Glomerular visceral epithelial cell (primary cell): ENCODE measurements at regions not wholly inside any gene's neighbourhood (a gene's known extent, or its start where the extent isn't known, plus 50 kb on each side); places are given as distances from the start of the nearest gene placed in this dataset.
"Not testable (repeated sequence)": the region's sequence is repeated elsewhere in the genome, so short reads cannot be mapped to it uniquely, and the experiment has no call there.

ENCODE experiments used
- DNase-seq: peaks from one replicate; pipeline ENCODE4 v3.0.0-alpha.2; 2016; ENCODE audit errors: extremely low spot score

DNA sequence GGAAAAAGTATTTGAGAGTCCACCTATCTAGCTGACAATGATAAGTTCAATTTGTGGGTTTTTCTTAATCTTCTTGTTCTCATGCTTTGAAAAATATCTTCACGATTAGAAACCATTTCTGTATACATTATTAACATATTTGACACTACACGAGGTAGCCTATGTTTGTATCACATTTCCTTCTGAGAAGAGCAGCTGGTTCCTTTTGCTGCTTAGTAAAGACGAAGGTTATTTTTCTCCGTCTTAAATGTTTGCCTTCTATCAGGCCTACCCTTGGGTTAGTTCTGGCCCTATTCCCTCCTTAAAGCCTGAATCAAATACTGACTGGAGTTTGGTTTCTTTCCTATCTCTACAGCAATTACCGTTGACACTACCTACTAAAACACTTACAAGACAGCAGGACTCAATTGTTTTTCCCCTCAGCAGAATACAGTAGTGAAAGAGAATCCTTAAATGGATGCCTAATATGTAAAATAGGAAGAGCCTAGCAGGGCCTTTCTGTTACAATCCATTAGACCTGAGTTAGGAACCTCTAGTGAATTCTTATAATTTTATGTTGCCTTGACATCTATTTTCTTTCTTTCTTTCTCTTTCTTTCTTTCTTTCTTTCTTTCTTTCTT, 790.4 kb downstream of the EPHA4 start:
- DNase-seq = no peak

DNA sequence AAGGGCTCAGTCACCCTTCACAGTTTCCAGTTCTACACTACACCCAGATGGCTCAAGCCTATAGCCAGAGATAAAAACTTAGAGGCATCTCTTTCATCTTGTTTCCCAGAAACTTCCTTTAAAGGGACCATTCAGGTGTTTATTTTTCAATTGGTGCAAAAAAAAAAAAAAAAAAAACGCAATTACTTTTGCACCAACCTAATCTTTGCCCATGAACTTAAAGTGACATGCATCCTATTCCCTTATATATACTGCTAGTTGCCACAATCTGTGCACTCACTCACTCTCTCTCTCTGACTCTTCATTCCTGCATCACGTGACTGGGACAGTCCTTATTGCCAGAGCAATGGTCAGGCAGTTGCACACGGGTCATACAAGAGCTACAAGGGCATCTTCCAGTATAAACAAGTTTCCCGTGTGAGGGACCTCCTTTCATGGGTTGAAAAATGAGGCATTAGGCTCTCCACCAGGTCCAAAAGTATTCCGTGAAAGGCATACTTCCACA, 789.4 kb downstream of the EPHA4 start:
- no peak for DNase-seq

DNA sequence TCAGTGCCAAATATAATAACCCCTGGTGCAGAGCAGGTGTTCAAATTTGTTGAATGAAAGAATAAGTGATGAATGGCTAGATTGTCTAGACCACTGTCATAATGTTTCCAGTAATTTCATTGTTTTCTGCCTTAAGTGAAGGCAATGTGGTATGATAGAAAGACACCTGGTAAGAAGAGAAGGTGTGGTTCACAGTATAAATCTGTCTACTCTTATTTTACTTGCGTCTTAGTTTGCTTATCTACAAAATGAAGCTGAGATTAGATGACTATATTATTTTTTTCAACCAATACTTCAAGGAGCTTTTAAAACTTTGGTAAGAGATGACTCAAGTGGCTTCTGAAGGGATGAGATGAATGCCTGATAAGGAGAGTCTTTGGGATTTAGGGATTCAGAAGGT, 788.4 kb downstream of the EPHA4 start:
- DNase-seq = no peak

DNA sequence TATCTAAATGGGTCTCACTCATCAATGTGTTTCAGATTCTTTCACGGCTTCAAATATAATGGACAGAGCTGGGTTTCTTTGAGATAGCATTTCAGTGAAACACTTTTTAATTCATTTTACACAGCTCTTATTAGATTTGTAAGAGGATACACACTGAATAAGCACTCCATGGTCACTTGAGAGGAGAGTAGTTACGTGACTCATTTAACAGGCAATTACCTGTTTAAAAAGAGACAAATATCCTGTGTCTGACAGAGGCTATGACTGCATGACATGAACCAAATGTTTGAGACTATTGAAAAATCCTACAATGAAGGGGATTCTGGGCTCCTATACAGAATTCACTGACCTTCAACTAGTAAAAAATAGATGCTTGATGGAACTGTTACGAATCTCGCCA, 786.9 kb downstream of the EPHA4 start:
- DNase-seq = no peak

DNA sequence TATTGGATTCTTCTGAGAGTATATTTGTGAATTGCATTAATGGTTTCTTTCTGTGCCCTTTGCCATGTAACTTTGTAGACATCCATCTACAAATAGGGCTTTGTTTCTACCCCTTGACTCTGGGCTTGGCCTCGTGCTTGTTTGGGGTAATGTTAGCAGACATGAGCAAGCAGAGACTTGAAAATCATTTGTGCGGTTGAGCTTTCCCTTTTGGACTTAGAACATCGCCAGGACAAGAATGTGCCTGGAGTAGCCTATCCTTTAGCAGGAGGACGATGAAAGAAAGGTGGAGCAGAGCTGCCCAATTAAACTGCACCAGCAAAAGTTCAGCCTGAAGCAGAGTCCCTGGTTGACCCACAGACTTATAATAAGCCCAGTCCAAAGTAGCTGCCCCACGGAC, 785.9 kb downstream of the EPHA4 start:
- no peak for DNase-seq

DNA sequence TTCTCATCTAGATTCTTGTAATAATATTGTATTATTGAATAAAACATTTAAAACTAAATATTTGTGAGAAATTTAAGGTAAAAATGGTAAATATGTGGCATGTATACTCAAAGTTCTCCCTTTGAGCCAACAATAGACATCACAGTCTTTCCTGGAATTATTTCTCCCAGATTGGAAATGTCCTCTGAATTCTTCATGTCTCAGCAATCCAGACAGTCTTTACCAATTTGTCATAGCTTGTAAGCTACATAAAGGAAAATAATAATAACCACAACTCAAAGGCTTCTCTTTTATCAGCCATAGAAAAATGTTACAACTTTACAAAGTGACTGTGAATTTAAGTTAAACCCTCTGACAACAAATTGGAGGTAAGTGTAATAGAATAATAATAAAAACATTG, 784.9 kb downstream of the EPHA4 start:
- no peak for DNase-seq

DNA sequence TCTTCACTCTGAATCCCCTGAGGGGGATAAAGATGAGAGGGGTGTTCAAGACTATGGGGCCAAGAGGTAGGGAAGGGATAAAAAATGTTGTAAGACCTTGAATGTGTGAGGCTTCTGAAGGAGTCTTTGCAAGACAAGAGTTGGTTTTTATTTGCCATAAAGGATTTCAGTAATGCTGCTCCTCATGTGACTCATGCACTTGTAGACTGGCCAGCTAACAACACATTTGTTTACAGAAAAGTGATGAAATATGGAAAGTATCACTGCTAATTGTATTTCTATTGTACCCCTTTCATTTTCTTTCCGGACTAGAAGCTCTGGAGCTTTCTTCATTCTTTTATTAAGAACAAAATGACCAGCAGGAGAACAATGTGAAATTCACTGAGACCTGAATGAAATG, 782.1 kb downstream of the EPHA4 start:
- DNase-seq = no peak

DNA sequence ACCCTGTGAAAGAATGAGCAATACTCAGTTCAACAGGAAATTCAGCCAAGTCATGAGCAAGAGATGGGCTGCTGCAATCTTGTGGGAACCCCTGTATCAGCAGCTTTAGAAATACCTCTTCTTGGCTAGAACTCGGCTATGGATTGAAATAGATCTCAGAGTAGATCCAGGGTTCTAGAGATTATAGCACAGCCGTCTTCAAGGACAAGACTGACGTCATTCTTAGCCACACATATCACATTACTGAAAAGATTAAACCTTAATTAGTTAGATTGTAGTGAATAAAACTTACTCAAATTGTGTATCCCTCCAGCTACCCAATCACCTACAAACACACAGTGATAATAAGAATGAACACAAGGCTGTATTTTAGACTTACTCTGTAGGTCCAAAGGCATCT, 776.4 kb downstream of the EPHA4 start:
- no peak for DNase-seq

DNA sequence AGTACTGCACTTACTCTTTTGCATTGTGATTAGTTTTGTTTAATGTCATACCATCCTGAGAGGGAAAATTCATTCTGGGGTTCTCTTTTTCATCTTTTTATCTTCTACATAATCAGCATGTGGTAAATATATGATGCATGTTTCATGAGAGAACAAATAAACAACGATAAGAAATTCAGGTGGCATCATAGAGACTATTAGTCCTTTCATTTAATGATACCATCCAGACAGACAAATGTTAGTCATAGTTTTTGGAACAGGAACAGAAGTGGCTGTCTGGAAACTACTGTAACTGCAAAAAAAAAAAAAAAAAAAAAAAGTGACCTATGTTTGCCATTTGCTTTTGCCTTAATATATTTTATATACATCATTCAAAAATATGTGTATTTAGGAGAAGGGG, 761.0 kb downstream of the EPHA4 start:
- DNase-seq = no peak

DNA sequence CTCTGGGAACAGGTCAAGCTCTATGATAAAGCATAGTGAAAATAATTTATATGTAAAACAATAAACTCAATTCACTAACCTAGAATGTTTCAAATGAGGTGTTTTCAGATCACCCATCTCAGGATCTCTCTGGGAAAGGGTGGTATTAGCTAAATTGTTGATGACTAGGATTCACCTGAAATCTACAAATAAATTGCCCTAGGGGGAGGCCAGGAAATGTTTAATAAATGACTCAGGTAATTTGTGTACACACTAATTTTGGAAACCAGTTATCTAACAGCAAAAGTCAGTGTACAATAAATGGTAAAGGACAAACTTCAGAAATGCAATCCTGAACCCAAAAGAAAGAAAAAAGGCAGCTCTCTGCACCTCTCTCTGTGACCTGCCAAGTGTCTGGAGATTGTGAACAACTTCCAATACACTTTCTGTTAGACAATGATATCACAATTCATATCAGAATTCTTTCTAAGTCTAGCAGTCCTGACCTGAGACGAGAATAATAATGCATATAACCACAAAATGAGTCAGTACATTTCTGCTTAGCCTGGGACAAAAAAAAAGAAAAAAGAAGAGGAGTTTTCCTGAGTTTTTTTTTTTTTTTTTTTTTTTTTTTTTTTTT, 760.0 kb downstream of the EPHA4 start:
- peak; percentile 71 for DNase-seq

DNA sequence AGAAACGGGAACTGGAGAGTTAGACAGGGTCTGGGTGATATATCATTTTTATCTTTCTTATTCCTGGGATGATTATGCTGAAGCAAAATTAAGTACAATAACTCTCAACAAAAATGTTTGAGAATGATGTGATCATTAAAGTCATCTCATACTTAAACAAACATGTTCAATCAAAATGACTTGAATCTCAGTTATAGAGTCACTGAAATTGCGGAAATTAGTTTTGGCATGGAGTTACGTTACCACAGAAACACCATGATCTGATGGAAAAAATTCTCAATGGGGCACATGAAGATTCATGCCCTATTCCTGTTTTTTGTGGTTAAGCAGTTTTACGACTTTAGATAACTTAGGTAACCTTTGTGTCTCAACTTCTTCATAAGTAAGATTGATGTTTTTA, 757.7 kb downstream of the EPHA4 start:
- no peak for DNase-seq

DNA sequence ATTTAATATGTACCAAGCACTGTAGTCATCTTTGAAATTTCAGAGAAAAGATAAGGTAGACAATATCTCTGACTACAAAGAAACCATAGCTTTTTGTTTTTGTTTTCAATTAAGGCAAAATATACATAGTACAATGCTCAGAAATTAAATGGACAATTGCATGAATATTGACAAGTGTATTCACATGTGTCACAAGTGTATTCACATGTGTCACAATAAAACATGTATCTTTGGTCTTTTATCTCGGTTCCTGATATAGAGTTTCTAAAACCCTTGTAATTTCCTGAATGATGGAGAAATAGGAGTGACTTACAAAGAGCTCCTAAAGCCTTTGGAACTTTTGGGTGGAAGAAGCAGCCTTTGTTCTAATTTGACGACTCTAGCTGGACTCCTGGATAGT, 756.4 kb downstream of the EPHA4 start:
- DNase-seq = no peak

DNA sequence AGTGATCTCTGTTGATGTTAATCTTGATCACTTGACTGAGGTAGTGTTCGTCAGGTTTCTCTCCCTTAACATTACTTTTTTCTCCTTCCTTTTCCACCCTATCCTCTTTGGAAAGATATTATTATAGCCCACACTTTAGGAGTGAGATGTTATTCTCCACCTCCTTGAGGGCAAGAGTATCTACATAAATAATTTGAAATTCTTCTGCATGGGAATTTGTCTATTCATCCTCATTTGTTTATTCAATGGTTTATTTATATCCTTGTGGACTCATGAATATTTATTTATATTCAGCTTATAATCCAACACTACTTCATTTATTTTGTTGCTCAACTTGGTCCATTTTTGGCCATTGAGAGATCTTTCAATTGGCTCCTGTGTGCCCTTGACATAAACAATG, 750.4 kb downstream of the EPHA4 start:
- DNase-seq = no peak

DNA sequence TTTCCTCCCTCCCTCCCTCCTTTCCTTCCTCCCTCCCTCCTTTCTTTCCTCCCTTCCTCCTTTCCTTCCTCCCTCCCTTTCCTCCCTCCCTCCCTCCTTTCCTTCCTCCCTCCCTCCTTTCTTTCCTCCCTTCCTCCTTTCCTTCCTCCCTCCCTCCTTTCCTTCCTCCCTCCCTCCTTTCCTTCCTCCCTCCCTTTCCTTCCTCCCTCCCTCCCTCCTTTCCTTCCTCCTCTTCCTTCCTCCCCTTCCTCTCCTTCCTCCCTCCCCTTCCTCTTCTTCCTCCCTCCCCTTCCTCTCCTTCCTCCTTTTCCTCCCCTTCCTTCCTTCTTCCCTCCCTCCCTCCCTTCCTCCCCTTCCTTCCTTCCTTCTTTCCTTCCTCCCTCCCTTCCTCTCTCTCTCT, 748.5 kb downstream of the EPHA4 start:
- DNase-seq = not testable (repeated sequence)

DNA sequence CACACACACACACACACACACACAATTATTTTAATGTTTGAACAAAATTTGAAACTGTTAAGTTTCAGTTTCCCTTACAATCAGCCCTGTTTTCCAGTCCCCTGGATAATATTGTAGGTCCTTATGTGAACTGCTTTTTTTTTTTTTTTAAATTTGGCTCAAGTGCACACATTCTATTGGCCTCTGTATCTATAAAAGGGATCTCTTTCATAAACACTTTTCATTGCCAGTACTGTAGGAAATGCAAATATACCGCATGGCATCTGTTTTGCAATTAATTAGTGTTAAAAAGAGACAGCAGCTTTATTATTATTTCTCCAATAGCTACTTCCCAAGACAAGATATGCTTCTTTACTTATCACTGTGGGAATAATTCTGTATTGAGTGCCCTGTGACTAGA, 738.7 kb downstream of the EPHA4 start:
- no peak for DNase-seq

DNA sequence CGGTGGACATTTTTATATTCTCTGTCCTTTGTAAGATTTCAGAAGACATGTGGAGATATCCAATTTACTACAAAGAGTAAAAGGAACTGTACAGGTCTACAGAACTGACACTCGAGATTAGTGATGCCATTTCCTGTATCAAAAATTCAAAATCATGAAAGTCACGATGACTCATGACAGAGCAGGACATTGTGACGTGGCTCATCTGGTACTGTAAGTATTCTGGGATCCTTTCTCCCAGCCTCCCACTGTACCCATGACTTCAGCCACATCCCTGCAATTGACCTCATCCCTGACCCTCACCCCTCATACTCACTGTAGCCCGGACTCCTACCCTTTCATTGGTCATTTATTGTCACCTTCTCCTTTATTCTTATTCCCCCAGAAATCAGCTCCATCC, 736.5 kb downstream of the EPHA4 start:
- no peak for DNase-seq

DNA sequence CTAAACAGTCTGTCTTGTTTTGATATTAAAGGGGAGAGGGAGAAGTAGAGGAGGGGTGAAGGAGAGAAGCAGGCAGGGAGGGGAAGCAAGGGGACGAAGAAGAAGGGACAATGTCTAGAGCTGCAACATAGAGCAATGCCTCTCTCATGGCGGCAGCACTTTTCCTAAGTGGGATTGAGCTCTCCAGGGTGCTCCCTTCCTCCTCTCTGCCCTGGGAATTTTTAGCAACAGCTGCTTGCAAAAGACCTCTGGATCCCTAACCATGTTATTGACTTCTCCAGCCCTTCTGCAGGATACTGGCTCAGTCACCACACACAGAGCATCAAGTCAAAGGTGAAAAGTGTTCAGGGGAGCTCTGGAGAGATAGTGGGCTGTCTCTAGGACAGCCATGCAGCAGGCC, 734.9 kb downstream of the EPHA4 start:
- DNase-seq = no peak

DNA sequence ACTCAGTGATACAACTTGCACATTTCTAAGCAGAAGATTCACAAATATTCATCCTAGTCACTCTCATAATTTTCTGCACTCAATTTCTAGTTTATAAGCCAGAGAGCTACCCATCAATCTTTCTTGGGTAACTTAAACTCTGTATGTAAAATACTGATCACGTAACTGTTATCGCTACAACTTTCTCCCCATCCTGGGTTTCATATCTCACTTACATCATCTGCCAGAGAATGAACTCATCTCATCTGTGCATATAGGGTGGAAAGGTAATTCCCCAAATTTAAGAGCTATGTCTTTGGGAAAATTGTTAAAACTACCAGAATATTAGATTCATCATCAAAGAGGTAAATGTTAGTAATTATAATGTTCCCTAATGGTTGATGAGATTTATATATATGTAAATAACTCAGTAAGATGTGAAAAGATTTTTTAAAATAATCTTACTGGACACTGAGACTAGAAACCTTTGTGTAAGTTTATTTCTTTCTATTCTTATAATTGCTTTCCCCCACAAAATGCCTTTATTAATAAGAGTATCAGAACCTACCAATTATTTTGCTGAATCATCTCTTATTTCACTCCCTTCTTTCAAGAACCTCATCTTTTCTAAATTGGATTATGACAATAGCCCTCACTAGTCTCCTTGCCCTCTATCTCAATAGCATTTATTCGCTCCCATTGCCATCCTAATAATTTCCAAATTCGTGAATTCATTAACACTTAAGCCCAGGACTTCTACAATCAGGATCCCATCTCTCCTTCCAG, 729.0 kb downstream of the EPHA4 start:
- no peak for DNase-seq

DNA sequence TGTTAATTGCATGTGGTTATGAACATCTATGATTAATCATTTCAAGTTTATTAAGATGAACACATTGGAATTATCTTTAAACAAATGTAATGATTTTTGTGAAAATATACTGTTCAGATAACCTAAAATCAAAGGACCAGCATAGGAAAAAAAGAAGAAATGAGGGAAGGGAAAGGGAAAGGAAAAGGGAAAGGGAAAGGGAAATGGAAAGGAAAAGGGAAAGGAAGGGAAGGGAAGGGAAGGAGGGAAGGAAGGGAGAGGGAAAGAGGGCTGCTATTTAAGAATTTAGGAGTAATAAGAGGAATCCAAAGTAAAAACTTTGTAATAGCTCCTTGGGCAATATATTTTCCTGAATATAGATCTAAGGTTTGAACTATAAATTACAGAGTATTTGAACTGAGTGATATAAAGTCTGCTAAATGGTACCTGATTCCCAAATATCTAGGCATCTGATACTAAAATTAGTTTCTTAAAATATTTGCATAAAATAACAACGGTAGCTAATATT, 726.3 kb downstream of the EPHA4 start:
- DNase-seq = no peak

DNA sequence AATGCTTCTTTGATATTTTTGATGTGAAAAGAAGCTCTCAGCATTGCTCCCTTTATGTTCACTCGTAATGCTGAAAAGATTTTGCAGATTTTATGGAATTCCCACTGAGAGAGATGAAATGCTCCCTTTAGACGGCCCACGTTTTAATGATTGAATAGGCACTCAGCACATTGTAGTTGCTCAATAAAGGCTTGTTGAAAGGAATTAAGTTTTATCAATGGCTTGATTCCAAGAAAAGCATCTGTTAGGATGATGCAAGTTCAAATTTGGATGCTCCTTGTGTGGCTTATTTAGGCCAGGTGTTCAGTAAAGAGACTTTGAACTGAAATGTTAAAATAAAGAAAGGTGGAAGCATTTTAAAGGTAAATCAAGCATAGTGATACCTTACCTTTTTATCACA, 725.1 kb downstream of the EPHA4 start:
- DNase-seq = no peak

DNA sequence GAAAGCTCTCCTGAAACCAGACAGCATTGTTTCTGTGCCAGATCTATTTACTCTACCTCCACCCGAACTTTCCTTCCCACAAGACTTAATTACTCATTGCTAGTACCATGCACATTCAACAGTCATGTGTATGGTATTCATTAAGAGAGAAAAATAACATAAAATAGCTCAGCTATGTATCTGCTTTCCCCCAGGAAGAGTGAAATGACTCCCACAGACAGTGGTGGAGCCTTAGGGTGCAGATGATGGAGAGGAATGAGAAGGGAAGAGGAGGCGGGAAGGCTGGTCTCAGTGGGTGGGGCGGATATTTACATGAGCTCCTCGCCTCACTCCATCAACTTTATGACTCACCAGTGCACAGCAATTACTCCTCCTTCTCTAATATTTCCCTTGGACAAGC, 724.5 kb downstream of the EPHA4 start:
- peak; percentile 88 for DNase-seq

DNA sequence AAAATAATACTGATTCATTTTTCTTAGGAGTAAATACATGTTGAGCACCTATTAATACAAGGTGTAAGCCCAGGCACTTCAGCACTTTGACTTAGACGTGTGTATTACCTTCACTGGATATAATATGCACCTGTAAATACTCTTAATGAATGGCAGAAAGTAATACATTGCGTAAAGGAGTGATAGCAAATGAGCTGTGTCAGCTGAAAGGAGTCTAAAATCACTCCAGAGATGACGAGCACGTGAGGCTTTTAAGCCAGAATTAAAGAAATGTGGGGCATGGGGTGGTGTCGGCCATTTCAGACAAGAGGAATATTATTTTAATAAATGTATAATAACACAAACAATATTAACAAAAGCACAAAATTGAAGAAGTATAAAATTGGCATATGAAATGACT, 722.7 kb downstream of the EPHA4 start:
- no peak for DNase-seq

DNA sequence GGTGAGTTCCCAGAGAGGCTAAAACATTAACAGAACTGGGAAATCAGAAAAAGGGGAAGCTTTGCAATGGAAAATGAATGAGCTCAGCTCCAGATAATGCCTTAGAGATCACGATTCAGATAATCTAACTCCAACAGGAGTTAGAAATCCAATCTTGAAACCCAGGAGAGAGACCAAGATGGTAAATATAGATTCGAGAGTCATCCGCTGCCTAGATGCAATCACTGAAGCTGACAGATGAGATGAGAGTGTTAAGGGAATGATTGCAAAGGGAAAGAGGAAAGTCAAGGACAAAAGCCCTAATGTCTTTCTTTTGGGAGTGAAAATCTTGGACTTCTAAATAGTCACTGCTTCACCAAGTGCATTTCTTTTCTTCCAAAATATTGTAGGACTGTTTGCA, 722.0 kb downstream of the EPHA4 start:
- no peak for DNase-seq
